Fibroblast of villous mesenchyme (primary cell): ENCODE measurements at regions not wholly inside any gene's neighbourhood (a gene's known extent, or its start where the extent isn't known, plus 50 kb on each side); places are given as distances from the start of the nearest gene placed in this dataset.

Experiments
- DNase-seq: peaks from one replicate; pipeline ENCODE4 v3.0.0-alpha.2; 2010; ENCODE audit warnings: low read depth
- H3K4me3 ChIP-seq: 2 replicates; pipeline ENCODE4 v1.5.1; 2011; ENCODE audit warnings: low read depth, mild to moderate bottlenecking, low read length
- CTCF ChIP-seq: IDR thresholded peaks from 2 replicates; pipeline ENCODE4 v1.5.1; 2012; ENCODE audit warnings: low read depth, mild to moderate bottlenecking, low read length; ENCODE audit not compliant: insufficient read depth

DNA sequence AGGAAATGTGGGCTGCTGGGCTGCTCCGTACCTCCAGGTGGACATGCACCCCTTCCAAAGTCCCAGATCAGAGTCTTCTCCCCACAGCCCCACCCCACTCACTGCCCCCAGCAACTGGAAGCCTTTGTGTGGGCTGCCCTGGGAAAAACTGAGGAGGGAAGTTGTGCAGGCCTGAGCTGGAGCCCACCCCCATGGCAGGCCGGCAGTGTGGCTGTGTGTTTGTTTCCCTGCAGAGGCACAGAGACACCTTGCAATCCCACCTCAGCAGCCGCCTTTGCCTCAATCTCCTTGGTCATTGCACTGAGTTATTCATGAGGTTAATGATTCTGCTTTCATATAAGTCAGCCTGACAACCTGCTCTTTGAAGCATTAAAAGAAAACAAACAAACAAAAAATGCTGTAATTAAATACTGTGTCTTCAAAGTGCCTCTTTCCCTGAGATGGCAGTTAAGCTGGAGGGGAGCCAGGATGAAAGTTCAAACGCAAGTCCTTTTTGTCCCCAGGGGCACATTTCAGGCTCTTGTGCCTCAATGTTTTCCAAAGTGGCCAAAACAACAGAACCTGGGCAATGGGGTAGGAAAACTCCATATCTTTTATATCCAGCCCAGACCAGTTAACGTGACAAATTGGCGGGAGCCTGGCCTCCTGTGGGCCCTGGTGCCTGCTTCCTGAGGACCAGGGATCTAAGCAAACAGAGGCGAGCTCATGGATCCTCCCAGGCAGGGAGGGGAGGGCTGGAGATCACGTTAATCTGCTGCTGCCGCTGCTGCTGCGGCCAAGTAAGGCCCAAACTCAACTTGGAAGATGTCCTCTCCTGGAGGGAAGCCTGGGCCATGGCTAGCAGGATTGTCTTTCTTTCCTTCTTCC is 51.9 kb upstream of the TSPAN11 start:
- DNase-seq, result no peak
- no peak for TF ChIP-seq CTCF

GRCh38 chr12:30870491-30871265 is 55.9 kb upstream of the TSPAN11 start:
- no peak for DNase-seq
- no peak for TF ChIP-seq CTCF
- no peak overlapping the region for H3K4me3 ChIP-seq

More for the DNA sequence above, 51.9 kb upstream of the TSPAN11 start:
- H3K4me3 ChIP-seq, result no peak overlapping the region

DNA sequence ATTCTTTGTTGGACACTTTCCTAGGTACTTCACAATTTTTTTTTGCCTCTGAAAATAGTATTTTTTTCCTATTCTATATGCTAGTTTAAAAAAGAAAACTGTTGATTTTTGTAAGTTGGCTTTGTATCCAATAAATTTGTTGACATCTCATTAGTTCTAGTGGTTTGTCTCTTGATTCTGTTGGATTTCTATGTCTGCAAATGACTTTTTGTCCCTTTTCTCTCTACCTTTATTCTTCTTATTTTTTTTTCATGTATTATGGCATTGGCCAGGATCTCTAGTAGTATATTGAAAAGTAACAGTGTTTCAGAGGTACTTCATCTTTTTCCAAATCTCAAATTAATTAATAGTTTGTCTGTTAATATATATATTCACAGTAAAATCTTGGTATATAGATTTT is 59.1 kb upstream of the TSPAN11 start:
- H3K4me3 ChIP-seq, result no peak overlapping the region
- TF ChIP-seq CTCF, result no peak
- DNase-seq, result no peak

DNA sequence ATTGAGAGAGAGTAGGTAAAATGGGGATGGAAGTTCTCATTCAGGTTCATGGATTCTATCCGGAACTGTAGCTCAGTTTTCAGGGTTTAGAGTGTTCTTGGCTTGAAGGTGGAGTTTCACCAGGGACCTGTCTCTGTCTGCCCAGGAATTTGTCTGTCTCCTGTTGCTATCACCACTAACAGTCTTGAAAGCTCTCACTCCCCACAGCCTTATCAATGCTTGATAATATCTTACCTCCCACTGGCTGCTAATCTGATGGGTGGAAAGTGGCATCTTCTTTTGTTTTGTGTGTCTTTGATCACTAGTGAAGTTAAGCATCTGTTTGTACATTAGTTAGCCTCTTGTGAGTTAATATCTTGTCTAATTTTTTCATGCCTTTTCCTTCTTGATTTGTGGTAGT is 60.3 kb upstream of the TSPAN11 start:
- H3K4me3 ChIP-seq, result no peak overlapping the region
- TF ChIP-seq CTCF, result no peak

DNA sequence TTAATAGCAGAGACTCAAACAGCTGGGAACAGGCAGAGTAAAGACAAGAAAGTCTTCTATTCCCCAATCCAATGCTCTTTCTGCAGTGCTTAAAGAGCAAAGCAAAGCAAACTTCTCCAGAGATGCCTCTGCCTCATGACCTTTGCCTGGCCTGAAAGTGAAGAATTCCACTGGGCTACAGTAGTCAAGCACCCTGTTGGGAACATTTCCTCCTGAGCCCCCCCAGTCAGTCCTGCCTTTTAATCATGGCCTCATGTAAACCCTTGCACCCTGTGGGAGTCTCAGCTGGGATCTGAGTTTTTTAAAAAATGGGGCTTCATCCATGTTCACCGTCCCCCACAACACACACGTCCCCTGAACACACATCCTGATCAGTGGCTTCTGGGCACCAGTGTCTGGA is 62.7 kb upstream of the TSPAN11 start:
- no peak for DNase-seq
- no peak for TF ChIP-seq CTCF
- H3K4me3 ChIP-seq, result no peak overlapping the region

More for the DNA sequence above, 60.3 kb upstream of the TSPAN11 start:
- no peak for DNase-seq

- no peak for TF ChIP-seq CTCF
- peak; percentile 13 for DNase-seq
- no peak overlapping the region for H3K4me3 ChIP-seq
Observed at GRCh38 chr12:30862486-30862885, 64.1 kb upstream of the TSPAN11 start.
